ENCODE measurements at regions not wholly inside any gene's neighbourhood (a gene's known extent, or its start where the extent isn't known, plus 50 kb on each side); places are given as distances from the start of the nearest gene placed in this dataset.

GRCh38 chr12:91290354-91290753, 107.7 kb upstream of the DCN start:
- POLR2A ChIA-PET (ENCODE audit: partially characterized antibody): no interaction called here
- H3K4me1 ChIP-seq (ENCODE audit: insufficient read depth, low read length): no peaks in the 10 kb centered on the region
- no peaks in the 10 kb centered on the region for H3K9me3 ChIP-seq (ENCODE audit: control insufficient read depth in 1 of 2, low read length in 2 of 2)
- no peaks in the 10 kb centered on the region for H3K27me3 ChIP-seq (ENCODE audit: insufficient read depth, low read length)
- H3K36me3 ChIP-seq (ENCODE audit: insufficient read depth, low read length): no peaks in the 10 kb centered on the region
- Mint-ChIP-seq H3K36me3 (no peaks in the 10 kb centered on the region), H3K9me3 (peaks cover 0 to 3% (median under 1%) of the 10 kb centered on the region in 8 donors), H3K27me3 (peaks cover 0 to 3% of the 10 kb centered on the region in 2 donors), H3K4me1 (no peaks in the 10 kb centered on the region), H3K27ac (no peak overlapping the region), H3K4me3 (no peak overlapping the region)
- DNase-seq: no peak
- no peak overlapping the region for H3K4me3 ChIP-seq (ENCODE audit: low read length in 2 of 2)
- intact Hi-C loops (cut with micrococcal nuclease): no loop called here
- CTCF ChIA-PET (ENCODE audit: partially characterized antibody): no interaction called here
- H3K27ac ChIP-seq (ENCODE audit: low read depth, low read length): no peak overlapping the region

GRCh38 chr12:91289906-91290305, 107.3 kb upstream of the DCN start:
- Mint-ChIP-seq H3K4me3 (no peak overlapping the region), H3K9me3 (peaks cover 0 to under 1% (median 0%) of the 10 kb centered on the region in 8 donors), H3K27me3 (peaks cover 0 to 3% of the 10 kb centered on the region in 2 donors), H3K4me1 (no peaks in the 10 kb centered on the region), H3K27ac (no peak overlapping the region), H3K36me3 (no peaks in the 10 kb centered on the region)
- DNase-seq: no peak
- no peak overlapping the region for H3K27ac ChIP-seq (ENCODE audit: low read depth, low read length)
- ChIA-PET CTCF (ENCODE audit: partially characterized antibody) (no interaction called here), POLR2A (ENCODE audit: partially characterized antibody) (no interaction called here)
- H3K27me3 ChIP-seq (ENCODE audit: insufficient read depth, low read length): no peaks in the 10 kb centered on the region
- no peaks in the 10 kb centered on the region for H3K36me3 ChIP-seq (ENCODE audit: insufficient read depth, low read length)
- no peaks in the 10 kb centered on the region for H3K4me1 ChIP-seq (ENCODE audit: insufficient read depth, low read length)
- no peaks in the 10 kb centered on the region for H3K9me3 ChIP-seq (ENCODE audit: control insufficient read depth in 1 of 2, low read length in 2 of 2)
- no peak overlapping the region for H3K4me3 ChIP-seq (ENCODE audit: low read length in 2 of 2)
- intact Hi-C loops (cut with micrococcal nuclease): no loop called here

GRCh38 chr12:91289072-91289471, 106.5 kb upstream of the DCN start:
- ChIA-PET CTCF (ENCODE audit: partially characterized antibody) (no interaction called here), POLR2A (ENCODE audit: partially characterized antibody) (no interaction called here)
- Mint-ChIP-seq H3K36me3 (no peaks in the 10 kb centered on the region), H3K27me3 (peaks cover 0 to 3% of the 10 kb centered on the region in 2 donors), H3K27ac (no peak overlapping the region), H3K4me3 (no peak overlapping the region), H3K9me3 (no peaks in the 10 kb centered on the region), H3K4me1 (peaks cover 0 to 2% (median 0%) of the 10 kb centered on the region in 4 donors)
- DNase-seq: no peak
- H3K27me3 ChIP-seq (ENCODE audit: insufficient read depth, low read length): no peaks in the 10 kb centered on the region
- no peaks in the 10 kb centered on the region for H3K9me3 ChIP-seq (ENCODE audit: control insufficient read depth in 1 of 2, low read length in 2 of 2)
- intact Hi-C loops (cut with micrococcal nuclease): no loop called here
- H3K27ac ChIP-seq (ENCODE audit: low read depth, low read length): no peak overlapping the region
- H3K36me3 ChIP-seq (ENCODE audit: insufficient read depth, low read length): no peaks in the 10 kb centered on the region
- H3K4me3 ChIP-seq (ENCODE audit: low read length in 2 of 2): no peak overlapping the region
- no peaks in the 10 kb centered on the region for H3K4me1 ChIP-seq (ENCODE audit: insufficient read depth, low read length)

GRCh38 chr12:91287753-91288152, 105.1 kb upstream of the DCN start:
- no peaks in the 10 kb centered on the region for H3K36me3 Mint-ChIP-seq
- POLR2A ChIA-PET (ENCODE audit: partially characterized antibody): no interaction called here
- H3K27ac ChIP-seq (ENCODE audit: low read depth, low read length): no peak overlapping the region

GRCh38 chr12:91278126-91278525, 95.5 kb upstream of the DCN start:
- no peaks in the 10 kb centered on the region for H3K36me3 ChIP-seq (ENCODE audit: insufficient read depth, low read length)
- H3K4me1 ChIP-seq (ENCODE audit: insufficient read depth, low read length): no peaks in the 10 kb centered on the region
- no peak overlapping the region for H3K4me3 ChIP-seq (ENCODE audit: low read length in 2 of 2)
- ChIA-PET CTCF (ENCODE audit: partially characterized antibody) (no interaction called here), POLR2A (ENCODE audit: partially characterized antibody) (no interaction called here)
- Mint-ChIP-seq H3K36me3 (no peaks in the 10 kb centered on the region), H3K27ac (no peak overlapping the region), H3K9me3 (no peaks in the 10 kb centered on the region), H3K4me1 (no peaks in the 10 kb centered on the region), H3K4me3 (no peak overlapping the region), H3K27me3 (peaks cover 1 to 10% of the 10 kb centered on the region in 2 donors)
- H3K27me3 ChIP-seq (ENCODE audit: insufficient read depth, low read length): no peaks in the 10 kb centered on the region
- intact Hi-C loops (cut with micrococcal nuclease): no loop called here
- no peak for DNase-seq
- no peaks in the 10 kb centered on the region for H3K9me3 ChIP-seq (ENCODE audit: control insufficient read depth in 1 of 2, low read length in 2 of 2)
- H3K27ac ChIP-seq (ENCODE audit: low read depth, low read length): no peak overlapping the region

More at GRCh38 chr12:91287753-91288152, 105.1 kb upstream of the DCN start:
- CTCF ChIA-PET (ENCODE audit: partially characterized antibody): no interaction called here
- H3K27me3 Mint-ChIP-seq: peaks cover 0 to 3% of the 10 kb centered on the region in 2 donors
- H3K9me3 ChIP-seq (ENCODE audit: control insufficient read depth in 1 of 2, low read length in 2 of 2): no peaks in the 10 kb centered on the region
- H3K4me1 ChIP-seq (ENCODE audit: insufficient read depth, low read length): no peaks in the 10 kb centered on the region
- no peak overlapping the region for H3K4me3 Mint-ChIP-seq
- H3K27ac Mint-ChIP-seq: no peak overlapping the region
- no peaks in the 10 kb centered on the region for H3K36me3 ChIP-seq (ENCODE audit: insufficient read depth, low read length)
- H3K4me1 Mint-ChIP-seq: peaks cover 0 to 2% (median 0%) of the 10 kb centered on the region in 4 donors
- H3K9me3 Mint-ChIP-seq: no peaks in the 10 kb centered on the region
- DNase-seq: no peak
- intact Hi-C loops (cut with micrococcal nuclease): no loop called here
- H3K27me3 ChIP-seq (ENCODE audit: insufficient read depth, low read length): no peaks in the 10 kb centered on the region
- H3K4me3 ChIP-seq (ENCODE audit: low read length in 2 of 2): no peak overlapping the region

- ChIA-PET CTCF (ENCODE audit: partially characterized antibody) (no interaction called here), POLR2A (ENCODE audit: partially characterized antibody) (no interaction called here)
- Mint-ChIP-seq H3K27ac (no peak overlapping the region), H3K4me3 (no peak overlapping the region), H3K9me3 (peaks cover 0 to under 1% (median 0%) of the 10 kb centered on the region in 8 donors), H3K4me1 (no peaks in the 10 kb centered on the region), H3K27me3 (peaks cover 3 to 5% of the 10 kb centered on the region in 2 donors), H3K36me3 (no peaks in the 10 kb centered on the region)
- H3K27me3 ChIP-seq (ENCODE audit: insufficient read depth, low read length): no peaks in the 10 kb centered on the region
- no peaks in the 10 kb centered on the region for H3K9me3 ChIP-seq (ENCODE audit: control insufficient read depth in 1 of 2, low read length in 2 of 2)
- no peaks in the 10 kb centered on the region for H3K36me3 ChIP-seq (ENCODE audit: insufficient read depth, low read length)
- H3K4me1 ChIP-seq (ENCODE audit: insufficient read depth, low read length): no peaks in the 10 kb centered on the region
- H3K4me3 ChIP-seq (ENCODE audit: low read length in 2 of 2): no peak overlapping the region
- no peak for DNase-seq
- intact Hi-C loops (cut with micrococcal nuclease): no loop called here
- H3K27ac ChIP-seq (ENCODE audit: low read depth, low read length): no peak overlapping the region
Measured at GRCh38 chr12:91276509-91276908, 93.9 kb upstream of the DCN start.

GRCh38 chr12:91275321-91275720, 92.7 kb upstream of the DCN start:
- no peaks in the 10 kb centered on the region for H3K36me3 ChIP-seq (ENCODE audit: insufficient read depth, low read length)
- H3K4me3 Mint-ChIP-seq: no peak overlapping the region
- peaks cover 5 to 6% of the 10 kb centered on the region in 2 donors for H3K27me3 Mint-ChIP-seq
- H3K4me3 ChIP-seq (ENCODE audit: low read length in 2 of 2): no peak overlapping the region
- POLR2A ChIA-PET (ENCODE audit: partially characterized antibody): no interaction called here
- CTCF ChIA-PET (ENCODE audit: partially characterized antibody): no interaction called here
- no peaks in the 10 kb centered on the region for H3K36me3 Mint-ChIP-seq
- H3K27me3 ChIP-seq (ENCODE audit: insufficient read depth, low read length): no peaks in the 10 kb centered on the region
- H3K27ac Mint-ChIP-seq: no peak overlapping the region
- no peaks in the 10 kb centered on the region for H3K4me1 Mint-ChIP-seq
- no peak overlapping the region for H3K27ac ChIP-seq (ENCODE audit: low read depth, low read length)
- H3K4me1 ChIP-seq (ENCODE audit: insufficient read depth, low read length): no peaks in the 10 kb centered on the region
- no peaks in the 10 kb centered on the region for H3K9me3 ChIP-seq (ENCODE audit: control insufficient read depth in 1 of 2, low read length in 2 of 2)
- intact Hi-C loops (cut with micrococcal nuclease): no loop called here
- no peak for DNase-seq
- H3K9me3 Mint-ChIP-seq: peaks cover 0 to 2% (median 0%) of the 10 kb centered on the region in 8 donors

- Mint-ChIP-seq H3K27ac (no peak overlapping the region), H3K27me3 (peaks cover 5 to 6% of the 10 kb centered on the region in 2 donors), H3K4me3 (no peak overlapping the region), H3K36me3 (no peaks in the 10 kb centered on the region), H3K4me1 (no peaks in the 10 kb centered on the region), H3K9me3 (peaks cover 0 to 2% (median 0%) of the 10 kb centered on the region in 8 donors)
- intact Hi-C loops (cut with micrococcal nuclease): no loop called here
- DNase-seq: no peak
- no peak overlapping the region for H3K4me3 ChIP-seq (ENCODE audit: low read length in 2 of 2)
- POLR2A ChIA-PET (ENCODE audit: partially characterized antibody): no interaction called here
- no peaks in the 10 kb centered on the region for H3K27me3 ChIP-seq (ENCODE audit: insufficient read depth, low read length)
- H3K27ac ChIP-seq (ENCODE audit: low read depth, low read length): no peak overlapping the region
- H3K36me3 ChIP-seq (ENCODE audit: insufficient read depth, low read length): no peaks in the 10 kb centered on the region
- H3K9me3 ChIP-seq (ENCODE audit: control insufficient read depth in 1 of 2, low read length in 2 of 2): no peaks in the 10 kb centered on the region
- H3K4me1 ChIP-seq (ENCODE audit: insufficient read depth, low read length): no peaks in the 10 kb centered on the region
- CTCF ChIA-PET (ENCODE audit: partially characterized antibody): no interaction called here
Measured at GRCh38 chr12:91274916-91275315, 92.3 kb upstream of the DCN start.

Measured in CD4-positive, alpha-beta memory T cell (primary cell).